ENCODE measurements at regions not wholly inside any gene's neighbourhood (a gene's known extent, or its start where the extent isn't known, plus 50 kb on each side); places are given as distances from the start of the nearest gene placed in this dataset.
"Not testable (repeated sequence)": the region's sequence is repeated elsewhere in the genome, so short reads cannot be mapped to it uniquely, and the experiment has no call there.

DNA sequence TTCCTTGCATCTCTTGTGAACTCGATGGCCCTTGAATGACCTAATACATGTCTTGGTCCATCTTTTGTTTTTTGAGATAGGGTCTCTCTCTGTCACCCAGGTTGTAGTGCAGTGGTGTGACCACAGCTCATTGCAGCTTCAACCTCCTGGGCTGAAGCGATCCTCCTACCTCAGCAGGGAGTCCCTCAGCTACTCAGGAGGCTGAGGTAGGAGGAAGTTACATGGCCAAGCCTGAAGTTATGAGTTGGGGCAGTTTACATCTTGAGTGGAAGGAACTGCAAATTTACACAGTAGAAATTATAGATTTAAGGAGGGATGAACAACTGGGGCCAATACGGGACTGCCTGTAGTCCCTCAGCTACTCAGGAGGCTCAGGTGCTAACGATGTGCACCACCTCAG lies 97.2 kb upstream of the METTL14 start:
- Mint-ChIP-seq H3K27ac (no peak overlapping the region), H3K27me3 (peaks cover 20% of the 10 kb centered on the region), H3K4me3 (no peak overlapping the region), H3K9me3 (no peaks in the 10 kb centered on the region), H3K4me1 (ENCODE audit: low read depth) (peaks cover 15% of the 10 kb centered on the region), H3K36me3 (ENCODE audit: low read depth) (peaks cover 5% of the 10 kb centered on the region)
- no peak for DNase-seq

- H3K4me1 Mint-ChIP-seq (ENCODE audit: low read depth) = peaks cover 15% of the 10 kb centered on the region
- H3K9me3 Mint-ChIP-seq = no peaks in the 10 kb centered on the region
- H3K27ac Mint-ChIP-seq = no peak overlapping the region
- peaks cover 11% of the 10 kb centered on the region for H3K27me3 Mint-ChIP-seq
- no peak overlapping the region for H3K4me3 Mint-ChIP-seq
- peaks cover 5% of the 10 kb centered on the region for H3K36me3 Mint-ChIP-seq (ENCODE audit: low read depth)
- DNase-seq = no peak
Measured at GRCh38 chr4:118589471-118590055, 95.6 kb upstream of the METTL14 start.

DNA sequence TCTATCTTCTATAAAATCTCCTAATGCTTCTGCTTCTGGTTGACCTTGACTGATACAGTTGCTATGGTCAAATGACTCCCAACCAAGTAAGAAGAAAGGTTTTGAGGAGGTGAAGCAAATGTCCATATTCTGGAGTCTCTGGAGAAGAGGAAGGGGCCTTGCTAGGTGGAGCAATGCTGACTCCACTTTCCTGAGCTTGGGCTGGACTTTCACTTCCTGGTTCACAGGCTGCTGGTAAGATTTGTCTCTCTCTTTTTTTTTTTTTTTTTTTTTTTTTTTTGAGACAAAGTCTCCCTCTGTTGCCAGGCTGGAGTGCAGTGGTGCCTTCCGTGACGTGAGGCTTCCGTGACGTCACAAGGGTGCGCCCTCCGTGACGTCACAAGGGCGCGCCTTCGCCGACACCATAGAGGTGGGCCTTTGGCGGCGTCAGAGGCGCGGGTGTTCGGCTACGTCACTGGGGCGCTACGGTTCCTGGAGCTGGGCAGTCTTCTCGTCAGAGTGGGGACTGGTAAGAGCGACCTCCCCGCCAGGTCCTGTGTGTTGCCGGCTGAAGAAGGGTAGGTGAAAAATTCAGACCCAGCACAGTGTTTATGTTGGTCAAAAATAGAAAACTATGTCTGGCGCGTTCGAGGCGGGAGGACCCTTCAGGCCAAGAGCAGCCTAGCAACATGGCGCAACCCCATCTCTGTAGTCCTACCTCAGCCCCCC lies 93.7 kb upstream of the METTL14 start:
- H3K36me3 Mint-ChIP-seq (ENCODE audit: low read depth); H3K9me3 Mint-ChIP-seq; H3K27me3 Mint-ChIP-seq: not testable (repeated sequence)
- Mint-ChIP-seq H3K4me1 (ENCODE audit: low read depth) (peaks cover 15% of the 10 kb centered on the region), H3K27ac (peak overlapping the region; percentile 99), H3K4me3 (peak overlapping the region; percentile 95)
- DNase-seq = peak; percentile 99

GRCh38 chr4:118592289-118592688 lies 92.9 kb upstream of the METTL14 start:
- Mint-ChIP-seq H3K4me3 (peak overlapping the region; percentile 95), H3K4me1 (ENCODE audit: low read depth) (peaks cover 15% of the 10 kb centered on the region), H3K27ac (peak overlapping the region; percentile 37)
- DNase-seq; H3K9me3 Mint-ChIP-seq; H3K27me3 Mint-ChIP-seq; H3K36me3 Mint-ChIP-seq (ENCODE audit: low read depth): not testable (repeated sequence)

GRCh38 chr4:118595883-118596282 lies 89.3 kb upstream of the METTL14 start:
- not testable (repeated sequence) for H3K27me3 Mint-ChIP-seq, H3K27ac Mint-ChIP-seq, H3K4me3 Mint-ChIP-seq, H3K9me3 Mint-ChIP-seq, DNase-seq
- H3K4me1 Mint-ChIP-seq (ENCODE audit: low read depth) = peaks cover 10% of the 10 kb centered on the region
- H3K36me3 Mint-ChIP-seq (ENCODE audit: low read depth) = peaks cover 26% of the 10 kb centered on the region

DNA sequence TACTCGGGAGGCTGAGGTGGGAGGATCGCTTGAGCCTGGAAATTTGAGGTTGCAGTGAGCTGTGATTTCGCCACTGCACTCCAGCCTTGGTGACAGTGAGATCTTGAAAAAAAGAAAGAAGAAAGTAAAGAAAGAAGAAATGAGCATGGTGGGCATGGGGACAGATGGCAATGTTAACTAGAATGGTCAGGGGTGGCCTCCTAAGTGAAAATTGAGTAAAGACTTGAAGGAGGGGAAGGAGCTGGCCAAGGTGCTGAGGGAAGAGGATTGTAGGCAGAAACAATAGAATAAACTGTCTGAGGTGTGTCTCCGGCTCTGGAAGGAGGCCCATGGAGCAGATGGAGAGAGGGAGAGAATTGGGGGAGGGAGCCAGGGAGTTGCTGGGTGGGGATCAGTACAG lies 60.1 kb upstream of the METTL14 start:
- not testable (repeated sequence) for H3K27ac Mint-ChIP-seq; H3K4me1 Mint-ChIP-seq (ENCODE audit: low read depth); H3K27me3 Mint-ChIP-seq; H3K4me3 Mint-ChIP-seq; H3K9me3 Mint-ChIP-seq; DNase-seq
- peaks cover 22% of the 10 kb centered on the region for H3K36me3 Mint-ChIP-seq (ENCODE audit: low read depth)

- peak; percentile 33 for DNase-seq
- not testable (repeated sequence) for H3K27me3 Mint-ChIP-seq; H3K4me3 Mint-ChIP-seq; H3K9me3 Mint-ChIP-seq; H3K4me1 Mint-ChIP-seq (ENCODE audit: low read depth)
- peaks cover 60% of the 10 kb centered on the region for H3K36me3 Mint-ChIP-seq (ENCODE audit: low read depth)
- peak overlapping the region; percentile 85 for H3K27ac Mint-ChIP-seq
Measured at GRCh38 chr4:118629697-118630096, 55.5 kb upstream of the METTL14 start.

GRCh38 chr4:118630897-118631296 lies 54.3 kb upstream of the METTL14 start:
- not testable (repeated sequence) for DNase-seq; H3K4me3 Mint-ChIP-seq; H3K27me3 Mint-ChIP-seq; H3K4me1 Mint-ChIP-seq (ENCODE audit: low read depth); H3K9me3 Mint-ChIP-seq
- Mint-ChIP-seq H3K36me3 (ENCODE audit: low read depth) (peaks cover 64% of the 10 kb centered on the region), H3K27ac (peak overlapping the region; percentile 74)

- H3K4me1 Mint-ChIP-seq (ENCODE audit: low read depth); H3K27me3 Mint-ChIP-seq; H3K9me3 Mint-ChIP-seq; H3K4me3 Mint-ChIP-seq; DNase-seq: not testable (repeated sequence)
- H3K36me3 Mint-ChIP-seq (ENCODE audit: low read depth) = peaks cover 65% of the 10 kb centered on the region
- peak overlapping the region; percentile 74 for H3K27ac Mint-ChIP-seq
Measured at GRCh38 chr4:118631321-118632050, 53.7 kb upstream of the METTL14 start.

- H3K9me3 Mint-ChIP-seq; H3K27me3 Mint-ChIP-seq; DNase-seq; H3K4me3 Mint-ChIP-seq; H3K4me1 Mint-ChIP-seq (ENCODE audit: low read depth); H3K27ac Mint-ChIP-seq: not testable (repeated sequence)
- H3K36me3 Mint-ChIP-seq (ENCODE audit: low read depth) = peaks cover 60% of the 10 kb centered on the region
Measured at GRCh38 chr4:118633476-118633875, 51.7 kb upstream of the METTL14 start.

GRCh38 chr4:118634126-118634875 lies 50.9 kb upstream of the METTL14 start:
- not testable (repeated sequence) for H3K27ac Mint-ChIP-seq; H3K27me3 Mint-ChIP-seq; H3K9me3 Mint-ChIP-seq; H3K4me1 Mint-ChIP-seq (ENCODE audit: low read depth); H3K4me3 Mint-ChIP-seq
- peaks cover 55% of the 10 kb centered on the region for H3K36me3 Mint-ChIP-seq (ENCODE audit: low read depth)
- DNase-seq = peak; percentile 28
